Caco-2 (cell line): ENCODE measurements at regions not wholly inside any gene's neighbourhood (a gene's known extent, or its start where the extent isn't known, plus 50 kb on each side); places are given as distances from the start of the nearest gene placed in this dataset.

ENCODE experiments used
- BruUV-seq: library from RNA; stranded (reverse); fragments of 400-500 nt; replicated peaks from 2 replicates; lab custom pipeline; 2021; lab: Mats Ljungman, UMichigan
- CTCF ChIA-PET: fragments of 300-600 bp; sonication (Branson Sonifier 250); formaldehyde crosslinking; loops from one replicate; lab custom pipeline; 2022; ENCODE audit warnings: antibody characterized with exemption; lab: Charles Lee
- POLR2A ChIA-PET: fragments of 300-600 bp; sonication (Branson Sonifier 250); formaldehyde crosslinking; loops from one replicate; lab custom pipeline; 2022; ENCODE audit warnings: antibody characterized with exemption; lab: Charles Lee
- DNase-seq, 2 experiments: peaks; one replicate each; pipeline versions ENCODE4 v3.0.0 to v3.0.0-alpha.2; 2020 to 2022
- H3K27me3 ChIP-seq: replicated peaks from 2 replicates; pipeline ENCODE4 v1.6.0; 2011; ENCODE audit warnings: low read length; ENCODE audit not compliant: control insufficient read depth, insufficient read depth
- H3K36me3 ChIP-seq: 2 replicates; pipeline ENCODE4 v1.5.1; 2011; ENCODE audit warnings: low read length; ENCODE audit not compliant: control insufficient read depth, insufficient read depth
- H3K4me1 ChIP-seq: fragments of 250-450 bp; sonication (Bioruptor Pico); 2 replicates; pipeline ENCODE4 v1.5.1; 2020; ENCODE audit warnings: mild to moderate bottlenecking
- H3K4me3 ChIP-seq: 2 replicates; pipeline ENCODE4 v1.5.1; 2011; ENCODE audit warnings: low read depth, mild to moderate bottlenecking, control low read depth, low read length
- H3K9me3 ChIP-seq: fragments of 250-450 bp; sonication (Bioruptor Pico); 2 replicates; pipeline ENCODE4 v1.5.1; 2020; ENCODE audit warnings: mild to moderate bottlenecking, moderate library complexity
- H3K27ac Mint-ChIP-seq: one replicate; pipeline ENCODE4 v1.8.0; 2022; ENCODE audit warnings: mixed read lengths; ENCODE audit not compliant: unreplicated experiment
- H3K27me3 Mint-ChIP-seq: one replicate; pipeline ENCODE4 v1.8.0; 2022; ENCODE audit warnings: mixed read lengths; ENCODE audit not compliant: insufficient read depth, unreplicated experiment
- H3K36me3 Mint-ChIP-seq: one replicate; pipeline ENCODE4 v1.8.0; 2022; ENCODE audit warnings: mild to moderate bottlenecking, mixed read lengths; ENCODE audit not compliant: insufficient read depth, unreplicated experiment
- H3K4me1 Mint-ChIP-seq: one replicate; pipeline ENCODE4 v1.8.0; 2022; ENCODE audit warnings: low read depth, mixed read lengths; ENCODE audit not compliant: unreplicated experiment
- H3K4me3 Mint-ChIP-seq: one replicate; pipeline ENCODE4 v1.8.0; 2022; ENCODE audit warnings: mild to moderate bottlenecking, moderate library complexity, mixed read lengths; ENCODE audit not compliant: unreplicated experiment
- H3K9me3 Mint-ChIP-seq: one replicate; pipeline ENCODE4 v1.8.0; 2022; ENCODE audit warnings: mixed read lengths; ENCODE audit not compliant: unreplicated experiment
- CTCF ChIP-seq, 2 experiments: fragments of 200-600 bp in 1 of 2; IDR thresholded peaks; 1 replicate in 1 of 2; 2 replicates in 1 of 2; pipeline versions ENCODE4 v1.5.1 to v1.8.0; 2011 to 2022; ENCODE audit warnings: antibody characterized with exemption in 1 of 2, control low read depth in 1 of 2, inconsistent platforms in 1 of 2, low read depth in 1 of 2, low read length in 1 of 2, mild to moderate bottlenecking in 1 of 2, moderate library complexity in 1 of 2; ENCODE audit not compliant: insufficient read depth in 1 of 2, severe bottlenecking in 1 of 2, unreplicated experiment in 1 of 2
- intact Hi-C: fragments of 100-400 bp; cut with micrococcal nuclease; formaldehyde crosslinking; loops from one replicate; pipeline ENCODE4 v1.10.0; 2022; ENCODE audit not compliant: unreplicated experiment

GRCh38 chr6:11411593-11411992 lies 126.0 kb upstream of the TMEM170B start:
- TF ChIP-seq CTCF (IDR thresholded peaks at IDR 0.05; ENCODE audit: insufficient read depth in 1 of 2, low read depth in 1 of 2, low read length in 1 of 2, severe bottlenecking in 1 of 2, unreplicated experiment in 1 of 2) = no peak
- BruUV-seq = no TSS peak
- Mint-ChIP-seq H3K36me3 (no peaks in the 10 kb centered on the region), H3K4me1 (peaks cover 30% of the 10 kb centered on the region), H3K27me3 (no peaks in the 10 kb centered on the region), H3K4me3 (no peak overlapping the region), H3K27ac (peak overlapping the region; percentile 61), H3K9me3 (no peaks in the 10 kb centered on the region)
- Histone ChIP-seq H3K27me3 (no peaks in the 10 kb centered on the region), H3K9me3 (peaks cover 4% of the 10 kb centered on the region; the same call in 1 of the 2 replicates), H3K36me3 (no peaks in the 10 kb centered on the region), H3K4me3 (no peak overlapping the region), H3K4me1 (peaks cover 32% of the 10 kb centered on the region)
- intact Hi-C loops = no loop called here
- CTCF ChIA-PET = no interaction called here
- POLR2A ChIA-PET = no interaction called here
- DNase-seq = no peak

GRCh38 chr6:11410539-11411307 lies 126.8 kb upstream of the TMEM170B start:
- intact Hi-C loops = no loop called here
- no TSS peak for BruUV-seq
- H3K27me3 Mint-ChIP-seq = no peaks in the 10 kb centered on the region
- POLR2A ChIA-PET = no interaction called here
- peaks cover 25% of the 10 kb centered on the region for H3K4me1 Mint-ChIP-seq
- no peaks in the 10 kb centered on the region for H3K9me3 Mint-ChIP-seq
- Histone ChIP-seq H3K4me3 (no peak overlapping the region), H3K27me3 (no peaks in the 10 kb centered on the region), H3K36me3 (no peaks in the 10 kb centered on the region), H3K4me1 (peaks cover 30% of the 10 kb centered on the region), H3K9me3 (no peaks in the 10 kb centered on the region; the same call in 1 of the 2 replicates)
- no peak overlapping the region for H3K4me3 Mint-ChIP-seq
- H3K27ac Mint-ChIP-seq = no peak overlapping the region
- H3K36me3 Mint-ChIP-seq = no peaks in the 10 kb centered on the region
- CTCF ChIA-PET = interaction anchor here (0.6 kb wide), 1 partner anchor 165 kb away, joined by 4 read pairs; no protein-coding TSS in a partner anchor
- DNase-seq = no peak
- no peak for TF ChIP-seq CTCF (IDR thresholded peaks at IDR 0.05; ENCODE audit: insufficient read depth in 1 of 2, low read depth in 1 of 2, low read length in 1 of 2, severe bottlenecking in 1 of 2, unreplicated experiment in 1 of 2)

- intact Hi-C loops = no loop called here
- H3K9me3 Mint-ChIP-seq = no peaks in the 10 kb centered on the region
- POLR2A ChIA-PET = no interaction called here
Observed at GRCh38 chr6:11409371-11409770, 128.2 kb upstream of the TMEM170B start.

More at GRCh38 chr6:11409371-11409770, 128.2 kb upstream of the TMEM170B start:
- peaks cover 19% of the 10 kb centered on the region for H3K4me1 ChIP-seq
- Mint-ChIP-seq H3K27me3 (no peaks in the 10 kb centered on the region), H3K4me3 (no peak overlapping the region), H3K27ac (no peak overlapping the region), H3K36me3 (no peaks in the 10 kb centered on the region), H3K4me1 (peaks cover 15% of the 10 kb centered on the region)
- H3K4me3 ChIP-seq = no peak overlapping the region
- H3K9me3 ChIP-seq = no peaks in the 10 kb centered on the region
- CTCF ChIA-PET = no interaction called here
- DNase-seq = no peak
- no TSS peak for BruUV-seq
- no peaks in the 10 kb centered on the region for H3K27me3 ChIP-seq
- H3K36me3 ChIP-seq = no peaks in the 10 kb centered on the region
- no peak for TF ChIP-seq CTCF (IDR thresholded peaks at IDR 0.05; ENCODE audit: insufficient read depth in 1 of 2, low read depth in 1 of 2, low read length in 1 of 2, severe bottlenecking in 1 of 2, unreplicated experiment in 1 of 2)
